ENCODE measurements at regions not wholly inside any gene's neighbourhood (a gene's known extent, or its start where the extent isn't known, plus 50 kb on each side); places are given as distances from the start of the nearest gene placed in this dataset.

- Histone ChIP-seq H3K79me2 (ENCODE audit: insufficient read depth, low read length) (no peaks in the 10 kb centered on the region), H4K20me1 (ENCODE audit: insufficient read depth, low read length) (no peaks in the 10 kb centered on the region), H3K4me2 (replicated peaks; ENCODE audit: extremely low read depth, low read length, poor library complexity, severe bottlenecking) (no peak overlapping the region), H3K9ac (ENCODE audit: insufficient read depth, low read length, poor library complexity, severe bottlenecking) (no peak overlapping the region), H3K27ac (ENCODE audit: low read depth in 1 of 2, low read length in 2 of 2) (no peak overlapping the region), H3K36me3 (replicated peaks in 1 of 2; ENCODE audit: control insufficient read depth in 1 of 2, insufficient read depth in 2 of 2, low read length in 2 of 2) (no peaks in the 10 kb centered on the region), H2AFZ (ENCODE audit: insufficient read depth, low read depth, low read length, poor library complexity, severe bottlenecking) (no peak overlapping the region), H3K4me3 (replicated peaks in 1 of 3; ENCODE audit: low read depth in 2 of 3, low read length in 3 of 3) (no peak overlapping the region), H3K4me1 (ENCODE audit: control insufficient read depth in 1 of 2, insufficient read depth in 2 of 2, low read length in 2 of 2) (no peaks in the 10 kb centered on the region), H3K27me3 (ENCODE audit: control insufficient read depth in 2 of 2, insufficient read depth in 2 of 2, low read length in 2 of 2) (no peaks in the 10 kb centered on the region), H3K9me3 (replicated peaks in 1 of 2; ENCODE audit: control insufficient read depth in 1 of 2, insufficient read depth in 1 of 2, low read length in 2 of 2) (no peaks in the 10 kb centered on the region)
- no peak overlapping the region for H3K4me3 Mint-ChIP-seq
- no peaks in the 10 kb centered on the region for H3K36me3 Mint-ChIP-seq
- TF ChIP-seq, protein P1, sequence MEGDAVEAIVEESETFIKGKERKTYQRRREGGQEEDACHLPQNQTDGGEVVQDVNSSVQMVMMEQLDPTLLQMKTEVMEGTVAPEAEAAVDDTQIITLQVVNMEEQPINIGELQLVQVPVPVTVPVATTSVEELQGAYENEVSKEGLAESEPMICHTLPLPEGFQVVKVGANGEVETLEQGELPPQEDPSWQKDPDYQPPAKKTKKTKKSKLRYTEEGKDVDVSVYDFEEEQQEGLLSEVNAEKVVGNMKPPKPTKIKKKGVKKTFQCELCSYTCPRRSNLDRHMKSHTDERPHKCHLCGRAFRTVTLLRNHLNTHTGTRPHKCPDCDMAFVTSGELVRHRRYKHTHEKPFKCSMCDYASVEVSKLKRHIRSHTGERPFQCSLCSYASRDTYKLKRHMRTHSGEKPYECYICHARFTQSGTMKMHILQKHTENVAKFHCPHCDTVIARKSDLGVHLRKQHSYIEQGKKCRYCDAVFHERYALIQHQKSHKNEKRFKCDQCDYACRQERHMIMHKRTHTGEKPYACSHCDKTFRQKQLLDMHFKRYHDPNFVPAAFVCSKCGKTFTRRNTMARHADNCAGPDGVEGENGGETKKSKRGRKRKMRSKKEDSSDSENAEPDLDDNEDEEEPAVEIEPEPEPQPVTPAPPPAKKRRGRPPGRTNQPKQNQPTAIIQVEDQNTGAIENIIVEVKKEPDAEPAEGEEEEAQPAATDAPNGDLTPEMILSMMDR (IDR thresholded peaks at IDR 0.05): no peak
- peaks cover 1 to 3% (median 2%) of the 10 kb centered on the region in 7 donors for H3K9me3 Mint-ChIP-seq
- intact Hi-C loops (cut with micrococcal nuclease): no loop called here
- DNase-seq: no peak
- H3K27ac Mint-ChIP-seq: no peak overlapping the region
- no peaks in the 10 kb centered on the region for H3K27me3 Mint-ChIP-seq (ENCODE audit: low read depth in 3 of 3)
- WGBS (ENCODE audit: insufficient coverage): no CpG with 5 or more reads among the region's 2 CpGs
- no peaks in the 10 kb centered on the region for H3K4me1 Mint-ChIP-seq
Observed at GRCh38 chr14:85172290-85172689, 357.7 kb upstream of the FLRT2 start.

- Histone ChIP-seq H3K4me1 (ENCODE audit: control insufficient read depth in 1 of 2, insufficient read depth in 2 of 2, low read length in 2 of 2) (no peaks in the 10 kb centered on the region), H3K9me3 (replicated peaks in 1 of 2; ENCODE audit: control insufficient read depth in 1 of 2, insufficient read depth in 1 of 2, low read length in 2 of 2) (no peaks in the 10 kb centered on the region), H3K27ac (ENCODE audit: low read depth in 1 of 2, low read length in 2 of 2) (no peak overlapping the region), H3K27me3 (ENCODE audit: control insufficient read depth in 2 of 2, insufficient read depth in 2 of 2, low read length in 2 of 2) (no peaks in the 10 kb centered on the region), H3K4me3 (replicated peaks in 1 of 3; ENCODE audit: low read depth in 2 of 3, low read length in 3 of 3) (no peak overlapping the region), H3K9ac (ENCODE audit: insufficient read depth, low read length, poor library complexity, severe bottlenecking) (no peak overlapping the region), H3K36me3 (replicated peaks in 1 of 2; ENCODE audit: control insufficient read depth in 1 of 2, insufficient read depth in 2 of 2, low read length in 2 of 2) (no peaks in the 10 kb centered on the region), H2AFZ (ENCODE audit: insufficient read depth, low read depth, low read length, poor library complexity, severe bottlenecking) (no peak overlapping the region), H3K79me2 (ENCODE audit: insufficient read depth, low read length) (no peaks in the 10 kb centered on the region), H4K20me1 (ENCODE audit: insufficient read depth, low read length) (no peaks in the 10 kb centered on the region), H3K4me2 (replicated peaks; ENCODE audit: extremely low read depth, low read length, poor library complexity, severe bottlenecking) (no peak overlapping the region)
- Mint-ChIP-seq H3K4me3 (no peak overlapping the region), H3K9me3 (peaks cover 0 to 3% (median 2%) of the 10 kb centered on the region in 7 donors), H3K4me1 (no peaks in the 10 kb centered on the region), H3K27ac (no peak overlapping the region), H3K36me3 (no peaks in the 10 kb centered on the region), H3K27me3 (ENCODE audit: low read depth in 3 of 3) (no peaks in the 10 kb centered on the region)
- TF ChIP-seq, protein P1 (IDR thresholded peaks at IDR 0.05): no peak
- intact Hi-C loops (cut with micrococcal nuclease): no loop called here
- no peak for DNase-seq
- 57% methylated on average over 1 of the region's 1 CpG for WGBS (ENCODE audit: insufficient coverage)
Observed at GRCh38 chr14:85172889-85173477, 357.0 kb upstream of the FLRT2 start.

Measured in CD14-positive monocyte (primary cell).